A549 (cell line): ENCODE measurements at regions not wholly inside any gene's neighbourhood (a gene's known extent, or its start where the extent isn't known, plus 50 kb on each side); places are given as distances from the start of the nearest gene placed in this dataset.

Source experiments
- BCL3 ChIP-seq: fragments of >200 bp; sonication (Bioruptor Twin); formaldehyde crosslinking; IDR thresholded peaks from 3 replicates; pipeline ENCODE4 v1.6.1; 2016
- BHLHE40 ChIP-seq: IDR thresholded peaks from 2 replicates; pipeline ENCODE4 v1.6.1; 2012; ENCODE audit warnings: low read depth, low read length, inconsistent platforms
- CBX2 ChIP-seq: fragments of 200-600 bp; sonication (generic); IDR thresholded peaks from 2 replicates; pipeline ENCODE4 v1.6.1; 2016; ENCODE audit warnings: low read depth, mild to moderate bottlenecking, borderline replicate concordance
- CBX8 ChIP-seq: fragments of 200-600 bp; sonication (generic); IDR thresholded peaks from 2 replicates; pipeline ENCODE4 v1.6.1; 2016
- CEBPB ChIP-seq, 2 experiments: fragments of >200 bp in 1 of 2; sonication (Bioruptor Twin) in 1 of 2; formaldehyde crosslinking in 1 of 2; IDR thresholded peaks; 2 replicates each; pipeline ENCODE4 v1.6.1; 2012 to 2016
- E2F6 ChIP-seq: IDR thresholded peaks from 2 replicates; pipeline ENCODE4 v1.6.1; 2012; ENCODE audit warnings: low read depth, borderline replicate concordance
- EHMT2 ChIP-seq: fragments of 200-600 bp; sonication (generic); IDR thresholded peaks from 2 replicates; pipeline ENCODE4 v1.6.1; 2016; ENCODE audit warnings: antibody characterized with exemption, low read depth, mild to moderate bottlenecking, moderate library complexity
- ELK1 ChIP-seq: fragments of 150-350 bp; IDR thresholded peaks from 2 replicates; pipeline ENCODE4 v1.6.1; 2014; ENCODE audit warnings: low read depth, mild to moderate bottlenecking, low read length
- FOSB ChIP-seq: fragments of 250-450 bp; sonication (Bioruptor Pico); IDR thresholded peaks from 2 replicates; pipeline ENCODE4 v1.5.0; 2020; ENCODE audit warnings: mild to moderate bottlenecking, moderate library complexity
- FOSL2 ChIP-seq, 2 experiments: fragments of 450-650 bp in 1 of 2; fragments of >200 bp in 1 of 2; sonication (Bioruptor Twin) in 1 of 2; formaldehyde crosslinking; IDR thresholded peaks; 2 replicates each; pipeline versions ENCODE4 v1.5.0 to v1.6.1; 2016 to 2020; ENCODE audit warnings: mild to moderate bottlenecking in 1 of 2, moderate library complexity in 1 of 2
- FOXS1 ChIP-seq: fragments of 250-450 bp; sonication (Bioruptor Pico); IDR thresholded peaks from 2 replicates; pipeline ENCODE4 v1.5.0; 2020; ENCODE audit warnings: mild to moderate bottlenecking, moderate library complexity
- HEYL ChIP-seq: fragments of 250-450 bp; sonication (Bioruptor Pico); IDR thresholded peaks from 2 replicates; pipeline ENCODE4 v1.8.0; 2021; ENCODE audit warnings: mild to moderate bottlenecking, moderate library complexity
- HOXA7 ChIP-seq: fragments of 250-450 bp; sonication (Bioruptor Pico); IDR thresholded peaks from 2 replicates; pipeline ENCODE4 v1.5.0; 2020; ENCODE audit warnings: mild to moderate bottlenecking, moderate library complexity
- HOXB13 ChIP-seq: fragments of 250-450 bp; sonication (Bioruptor Pico); IDR thresholded peaks from 2 replicates; pipeline ENCODE4 v1.5.0; 2020; ENCODE audit warnings: low read depth, mild to moderate bottlenecking, moderate library complexity
- KDM1A ChIP-seq: fragments of 200-600 bp; sonication (generic); IDR thresholded peaks from 2 replicates; pipeline ENCODE4 v1.6.1; 2016; ENCODE audit warnings: low read depth, mild to moderate bottlenecking
- MAZ ChIP-seq: fragments of 150-350 bp; IDR thresholded peaks from 2 replicates; pipeline ENCODE4 v1.6.1; 2014; ENCODE audit warnings: antibody characterized with exemption, low read depth, low read length, borderline replicate concordance
- NFE2L2 ChIP-seq: fragments of 150-350 bp; conservative IDR thresholded peaks from 2 replicates; pipeline ENCODE4 v1.6.1; 2014; ENCODE audit warnings: low read length
- PHF8 ChIP-seq: fragments of 200-600 bp; sonication (generic); IDR thresholded peaks from 2 replicates; pipeline ENCODE4 v1.6.1; 2016; ENCODE audit warnings: low read depth, mild to moderate bottlenecking, antibody characterized with exemption, moderate library complexity, borderline replicate concordance
- POLR2A ChIP-seq: IDR thresholded peaks from 2 replicates; pipeline ENCODE4 v1.6.1; 2012; ENCODE audit warnings: mild to moderate bottlenecking, low read length
- SMC3 ChIP-seq: fragments of >200 bp; sonication (Bioruptor Twin); formaldehyde crosslinking; IDR thresholded peaks from 3 replicates; pipeline ENCODE4 v1.6.1; 2018; ENCODE audit warnings: inconsistent platforms
- TFCP2L1 ChIP-seq: fragments of 250-450 bp; sonication (Bioruptor Pico); IDR thresholded peaks from 2 replicates; pipeline ENCODE4 v1.5.0; 2021; ENCODE audit warnings: mild to moderate bottlenecking
- TP53 ChIP-seq: fragments of 250-450 bp; sonication (Bioruptor Pico); IDR thresholded peaks from 2 replicates; pipeline ENCODE4 v1.5.0; 2021; ENCODE audit warnings: mild to moderate bottlenecking, moderate library complexity
- ZNF302 ChIP-seq: fragments of 250-450 bp; sonication (Bioruptor Pico); IDR thresholded peaks from 2 replicates; pipeline ENCODE4 v1.9.0; 2021; ENCODE audit warnings: inconsistent platforms, mild to moderate bottlenecking, moderate library complexity
- TF ChIP-seq, protein P1 (sequence below): fragments of 250-450 bp; sonication (Bioruptor Pico); IDR thresholded peaks from 2 replicates; pipeline ENCODE4 v1.5.0; 2021; ENCODE audit warnings: mild to moderate bottlenecking, moderate library complexity, borderline replicate concordance
- TF ChIP-seq, protein P2 (sequence below): fragments of 200-600 bp; sonication (generic); IDR thresholded peaks from 2 replicates; pipeline ENCODE4 v1.6.1; 2016; ENCODE audit warnings: antibody characterized with exemption, mild to moderate bottlenecking, moderate library complexity

GRCh38 chr17:77392376-77393273, 251.9 kb downstream of the SEC14L1 start (continued):
- TF ChIP-seq POLR2A = no peak
- TF ChIP-seq TP53 (CRISPR knock-in tag) = no peak
- no peak for TF ChIP-seq FOXS1 (CRISPR knock-in tag)
- TF ChIP-seq ELK1 = no peak
- no peak for TF ChIP-seq CBX2
- TF ChIP-seq HEYL = no peak
- no peak for TF ChIP-seq HOXB13
- TF ChIP-seq, protein P1, sequence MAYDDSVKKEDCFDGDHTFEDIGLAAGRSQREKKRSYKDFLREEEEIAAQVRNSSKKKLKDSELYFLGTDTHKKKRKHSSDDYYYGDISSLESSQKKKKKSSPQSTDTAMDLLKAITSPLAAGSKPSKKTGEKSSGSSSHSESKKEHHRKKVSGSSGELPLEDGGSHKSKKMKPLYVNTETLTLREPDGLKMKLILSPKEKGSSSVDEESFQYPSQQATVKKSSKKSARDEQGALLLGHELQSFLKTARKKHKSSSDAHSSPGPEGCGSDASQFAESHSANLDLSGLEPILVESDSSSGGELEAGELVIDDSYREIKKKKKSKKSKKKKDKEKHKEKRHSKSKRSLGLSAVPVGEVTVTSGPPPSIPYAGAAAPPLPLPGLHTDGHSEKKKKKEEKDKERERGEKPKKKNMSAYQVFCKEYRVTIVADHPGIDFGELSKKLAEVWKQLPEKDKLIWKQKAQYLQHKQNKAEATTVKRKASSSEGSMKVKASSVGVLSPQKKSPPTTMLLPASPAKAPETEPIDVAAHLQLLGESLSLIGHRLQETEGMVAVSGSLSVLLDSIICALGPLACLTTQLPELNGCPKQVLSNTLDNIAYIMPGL (CRISPR knock-in tag) = no peak
- no peak for TF ChIP-seq CEBPB (IDR thresholded peaks at IDR 0.05)
- TF ChIP-seq E2F6 = no peak
- peak; percentile 38; the same call in 1 of the 3 replicates for TF ChIP-seq SMC3
- TF ChIP-seq FOSB (CRISPR knock-in tag) = no peak
- TF ChIP-seq TFCP2L1 (CRISPR knock-in tag) = no peak
- no peak for TF ChIP-seq NFE2L2
- TF ChIP-seq FOSL2 (IDR thresholded peaks at IDR 0.05) = no peak
- no peak for TF ChIP-seq FOSL2 (CRISPR knock-in tag; IDR thresholded peaks at IDR 0.05)
- TF ChIP-seq PHF8 = no peak
- no peak for TF ChIP-seq EHMT2
- no peak for TF ChIP-seq BCL3
- TF ChIP-seq MAZ = no peak
- no peak for TF ChIP-seq CBX8
- TF ChIP-seq ZNF302 = no peak
- TF ChIP-seq HOXA7 = no peak
- TF ChIP-seq KDM1A = no peak
- TF ChIP-seq, protein P2, sequence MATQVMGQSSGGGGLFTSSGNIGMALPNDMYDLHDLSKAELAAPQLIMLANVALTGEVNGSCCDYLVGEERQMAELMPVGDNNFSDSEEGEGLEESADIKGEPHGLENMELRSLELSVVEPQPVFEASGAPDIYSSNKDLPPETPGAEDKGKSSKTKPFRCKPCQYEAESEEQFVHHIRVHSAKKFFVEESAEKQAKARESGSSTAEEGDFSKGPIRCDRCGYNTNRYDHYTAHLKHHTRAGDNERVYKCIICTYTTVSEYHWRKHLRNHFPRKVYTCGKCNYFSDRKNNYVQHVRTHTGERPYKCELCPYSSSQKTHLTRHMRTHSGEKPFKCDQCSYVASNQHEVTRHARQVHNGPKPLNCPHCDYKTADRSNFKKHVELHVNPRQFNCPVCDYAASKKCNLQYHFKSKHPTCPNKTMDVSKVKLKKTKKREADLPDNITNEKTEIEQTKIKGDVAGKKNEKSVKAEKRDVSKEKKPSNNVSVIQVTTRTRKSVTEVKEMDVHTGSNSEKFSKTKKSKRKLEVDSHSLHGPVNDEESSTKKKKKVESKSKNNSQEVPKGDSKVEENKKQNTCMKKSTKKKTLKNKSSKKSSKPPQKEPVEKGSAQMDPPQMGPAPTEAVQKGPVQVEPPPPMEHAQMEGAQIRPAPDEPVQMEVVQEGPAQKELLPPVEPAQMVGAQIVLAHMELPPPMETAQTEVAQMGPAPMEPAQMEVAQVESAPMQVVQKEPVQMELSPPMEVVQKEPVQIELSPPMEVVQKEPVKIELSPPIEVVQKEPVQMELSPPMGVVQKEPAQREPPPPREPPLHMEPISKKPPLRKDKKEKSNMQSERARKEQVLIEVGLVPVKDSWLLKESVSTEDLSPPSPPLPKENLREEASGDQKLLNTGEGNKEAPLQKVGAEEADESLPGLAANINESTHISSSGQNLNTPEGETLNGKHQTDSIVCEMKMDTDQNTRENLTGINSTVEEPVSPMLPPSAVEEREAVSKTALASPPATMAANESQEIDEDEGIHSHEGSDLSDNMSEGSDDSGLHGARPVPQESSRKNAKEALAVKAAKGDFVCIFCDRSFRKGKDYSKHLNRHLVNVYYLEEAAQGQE = no peak
- no peak for TF ChIP-seq BHLHE40
